ENCODE measurements at regions not wholly inside any gene's neighbourhood (a gene's known extent, or its start where the extent isn't known, plus 50 kb on each side); places are given as distances from the start of the nearest gene placed in this dataset.

DNA sequence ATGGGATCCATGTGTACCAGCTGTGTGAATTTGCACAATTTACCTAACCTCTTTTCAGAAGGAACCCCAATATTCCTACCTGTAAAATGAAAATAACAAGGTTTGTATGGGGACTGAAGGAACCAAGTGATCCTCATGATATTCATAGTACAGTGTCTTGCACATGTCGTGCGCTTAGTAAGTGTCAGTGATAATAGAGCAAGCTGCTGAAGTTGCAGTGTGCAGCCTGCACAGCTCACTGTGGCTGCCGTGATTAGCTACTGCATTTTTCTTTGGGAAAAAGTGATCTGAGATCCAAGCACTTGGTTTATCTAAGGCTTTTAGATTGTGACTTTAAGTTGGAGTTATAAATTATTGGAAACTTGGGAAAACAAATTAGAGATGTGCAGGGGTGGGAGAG lies 135.9 kb upstream of the FRY start:
- H3K4me3 Mint-ChIP-seq: no peak overlapping the region
- TF ChIP-seq, protein P1, sequence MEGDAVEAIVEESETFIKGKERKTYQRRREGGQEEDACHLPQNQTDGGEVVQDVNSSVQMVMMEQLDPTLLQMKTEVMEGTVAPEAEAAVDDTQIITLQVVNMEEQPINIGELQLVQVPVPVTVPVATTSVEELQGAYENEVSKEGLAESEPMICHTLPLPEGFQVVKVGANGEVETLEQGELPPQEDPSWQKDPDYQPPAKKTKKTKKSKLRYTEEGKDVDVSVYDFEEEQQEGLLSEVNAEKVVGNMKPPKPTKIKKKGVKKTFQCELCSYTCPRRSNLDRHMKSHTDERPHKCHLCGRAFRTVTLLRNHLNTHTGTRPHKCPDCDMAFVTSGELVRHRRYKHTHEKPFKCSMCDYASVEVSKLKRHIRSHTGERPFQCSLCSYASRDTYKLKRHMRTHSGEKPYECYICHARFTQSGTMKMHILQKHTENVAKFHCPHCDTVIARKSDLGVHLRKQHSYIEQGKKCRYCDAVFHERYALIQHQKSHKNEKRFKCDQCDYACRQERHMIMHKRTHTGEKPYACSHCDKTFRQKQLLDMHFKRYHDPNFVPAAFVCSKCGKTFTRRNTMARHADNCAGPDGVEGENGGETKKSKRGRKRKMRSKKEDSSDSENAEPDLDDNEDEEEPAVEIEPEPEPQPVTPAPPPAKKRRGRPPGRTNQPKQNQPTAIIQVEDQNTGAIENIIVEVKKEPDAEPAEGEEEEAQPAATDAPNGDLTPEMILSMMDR (conservative IDR thresholded peaks at IDR 0.05): no peak
- H3K27me3 Mint-ChIP-seq: no peaks in the 10 kb centered on the region
- no peak for DNase-seq (ENCODE audit: extremely low spot score, unreplicated experiment)
- no peak overlapping the region for H3K27ac Mint-ChIP-seq
- no peaks in the 10 kb centered on the region for H3K36me3 Mint-ChIP-seq
- peaks cover 15% of the 10 kb centered on the region for H3K4me1 Mint-ChIP-seq (ENCODE audit: unreplicated experiment)
- no peaks in the 10 kb centered on the region for H3K9me3 Mint-ChIP-seq

DNA sequence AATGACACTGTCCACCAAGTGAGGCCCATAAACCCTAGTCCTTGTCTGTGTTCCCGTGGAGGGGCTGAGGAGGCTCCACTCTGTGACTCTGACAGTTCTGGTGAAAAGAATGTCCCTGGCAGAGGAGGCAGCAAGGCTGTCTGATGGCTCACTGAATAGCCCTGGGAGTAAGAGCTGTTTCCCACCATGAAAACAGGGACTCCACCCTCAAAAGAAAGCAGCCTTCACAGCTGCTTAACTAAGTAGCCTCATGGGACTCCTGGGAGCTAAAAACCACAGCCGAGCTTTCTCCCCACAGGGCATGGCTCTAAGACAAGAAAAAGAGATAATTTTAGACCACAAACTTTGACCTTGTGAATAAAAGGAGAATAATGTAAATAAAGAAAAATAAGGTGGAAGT lies 135.1 kb upstream of the FRY start:
- Mint-ChIP-seq H3K27ac (no peak overlapping the region), H3K4me3 (no peak overlapping the region), H3K4me1 (ENCODE audit: unreplicated experiment) (peaks cover 15% of the 10 kb centered on the region), H3K36me3 (no peaks in the 10 kb centered on the region), H3K9me3 (no peaks in the 10 kb centered on the region), H3K27me3 (no peaks in the 10 kb centered on the region)
- no peak for DNase-seq (ENCODE audit: extremely low spot score, unreplicated experiment)
- TF ChIP-seq, protein P1 (conservative IDR thresholded peaks at IDR 0.05): no peak

DNA sequence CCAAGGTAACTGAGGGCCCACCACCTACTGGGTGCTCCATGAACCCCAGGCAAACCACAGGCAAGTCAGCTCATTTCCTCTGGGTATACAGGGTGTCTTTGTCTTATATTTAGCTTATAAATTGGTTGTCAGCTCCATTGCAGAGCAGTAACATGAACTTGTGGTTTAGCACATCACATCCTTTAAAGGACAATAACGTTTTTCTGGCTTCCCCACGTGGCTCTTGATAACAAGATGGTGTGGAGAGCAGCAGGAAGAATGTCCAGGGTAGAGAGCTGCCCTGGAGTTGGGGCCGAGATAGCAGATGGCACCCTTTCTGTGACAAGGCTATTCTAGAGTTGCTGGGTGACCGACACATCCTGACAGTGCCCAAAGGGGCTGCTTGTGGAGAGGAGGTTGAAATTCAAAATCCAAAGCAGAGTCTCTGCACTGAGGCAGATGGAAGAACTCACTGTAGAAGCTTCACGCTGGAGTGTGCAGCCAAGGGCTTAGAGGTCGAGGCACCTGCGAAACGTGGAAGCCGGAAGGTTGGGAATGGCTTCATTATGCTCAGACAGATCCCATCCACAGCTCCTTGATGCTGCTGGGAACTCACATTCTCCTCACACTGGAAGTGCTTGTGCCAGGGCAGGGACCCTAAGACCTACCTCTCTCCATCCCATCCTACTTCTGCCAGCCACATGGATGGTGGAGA lies 133.0 kb upstream of the FRY start:
- H3K9me3 Mint-ChIP-seq: no peaks in the 10 kb centered on the region
- no peak overlapping the region for H3K27ac Mint-ChIP-seq
- no peak overlapping the region for H3K4me3 Mint-ChIP-seq
- H3K36me3 Mint-ChIP-seq: no peaks in the 10 kb centered on the region
- no peak for DNase-seq (ENCODE audit: extremely low spot score, unreplicated experiment)
- H3K27me3 Mint-ChIP-seq: no peaks in the 10 kb centered on the region
- peaks cover 10% of the 10 kb centered on the region for H3K4me1 Mint-ChIP-seq (ENCODE audit: unreplicated experiment)
- TF ChIP-seq, protein P1 (conservative IDR thresholded peaks at IDR 0.05): no peak

DNA sequence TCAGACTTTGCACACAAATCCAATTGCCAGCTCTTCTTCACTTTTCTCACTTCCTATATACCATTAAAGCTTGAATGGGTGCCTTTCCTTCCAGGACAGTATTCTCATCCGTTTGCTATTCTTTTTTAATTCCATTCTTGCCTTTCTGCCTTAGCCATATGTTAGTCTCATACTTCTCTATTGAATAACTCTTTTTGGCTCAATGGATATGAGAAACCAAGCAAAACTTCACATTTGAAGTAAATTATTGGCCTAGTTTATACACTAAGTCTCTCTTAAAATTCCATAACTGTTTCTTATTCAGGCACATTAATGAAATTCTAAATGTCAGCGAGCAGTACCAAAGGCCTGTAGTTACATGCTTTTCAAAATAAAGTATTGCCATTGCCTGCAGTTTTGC lies 129.6 kb upstream of the FRY start:
- peaks cover 2% of the 10 kb centered on the region for H3K27me3 Mint-ChIP-seq
- peaks cover 5% of the 10 kb centered on the region for H3K4me1 Mint-ChIP-seq (ENCODE audit: unreplicated experiment)
- H3K36me3 Mint-ChIP-seq: no peaks in the 10 kb centered on the region

DNA sequence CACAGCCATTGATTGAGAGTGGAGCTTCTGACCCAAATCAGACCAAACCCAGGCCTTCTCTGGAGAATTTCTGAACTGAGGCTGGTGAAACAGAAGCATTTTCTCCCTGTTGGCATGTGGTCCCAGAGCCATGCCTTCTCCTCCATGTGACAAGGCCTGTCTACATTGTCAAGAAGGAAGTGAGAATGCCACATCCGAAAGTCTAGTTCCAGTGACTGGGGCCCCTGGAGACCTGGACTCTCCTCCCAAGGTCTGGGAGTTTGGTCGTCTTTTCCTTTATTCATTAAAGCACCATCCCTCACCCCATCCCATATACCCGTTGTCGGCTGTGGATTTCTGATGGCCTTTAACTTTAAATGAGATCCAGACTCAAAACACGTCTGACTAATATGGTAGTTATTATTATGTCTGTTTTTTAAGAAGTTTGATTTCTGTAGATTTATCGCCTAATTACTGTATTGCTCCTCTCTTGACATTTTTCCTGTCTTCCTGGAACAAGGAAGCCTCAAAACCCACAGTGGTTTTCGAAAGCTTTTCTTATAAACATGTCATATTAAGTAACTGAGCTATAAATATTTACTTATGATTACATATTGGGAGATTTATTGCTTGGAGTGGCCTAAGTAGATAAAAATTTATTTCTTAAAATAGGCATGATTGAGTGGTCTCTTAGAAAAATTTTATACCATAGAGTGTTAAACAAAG lies 128.3 kb upstream of the FRY start:
- TF ChIP-seq, protein P1 (conservative IDR thresholded peaks at IDR 0.05): no peak
- H3K27ac Mint-ChIP-seq: no peak overlapping the region
- no peak for DNase-seq (ENCODE audit: extremely low spot score, unreplicated experiment)
- no peaks in the 10 kb centered on the region for H3K36me3 Mint-ChIP-seq
- peaks cover 5% of the 10 kb centered on the region for H3K4me1 Mint-ChIP-seq (ENCODE audit: unreplicated experiment)
- H3K27me3 Mint-ChIP-seq: peaks cover 7% of the 10 kb centered on the region
- H3K4me3 Mint-ChIP-seq: no peak overlapping the region
- no peaks in the 10 kb centered on the region for H3K9me3 Mint-ChIP-seq

More for the DNA sequence above, 129.6 kb upstream of the FRY start:
- TF ChIP-seq, protein P1 (conservative IDR thresholded peaks at IDR 0.05): no peak
- Mint-ChIP-seq H3K4me3 (no peak overlapping the region), H3K27ac (no peak overlapping the region), H3K9me3 (no peaks in the 10 kb centered on the region)
- no peak for DNase-seq (ENCODE audit: extremely low spot score, unreplicated experiment)
